Urinary bladder (tissue), 3 donors: ENCODE measurements at regions not wholly inside any gene's neighbourhood (a gene's known extent, or its start where the extent isn't known, plus 50 kb on each side); places are given as distances from the start of the nearest gene placed in this dataset.

ENCODE experiments used
- DNase-seq: peaks from one replicate; pipeline ENCODE4 v3.0.0-alpha.2; 2015; ENCODE audit errors: extremely low spot score
- H3K27ac ChIP-seq: one replicate; pipeline ENCODE4 v1.5.1; 2013; ENCODE audit warnings: low read depth, mild to moderate bottlenecking, moderate library complexity
- H3K36me3 ChIP-seq: one replicate; pipeline ENCODE4 v1.6.1; 2013; ENCODE audit warnings: mild to moderate bottlenecking, moderate library complexity; ENCODE audit not compliant: insufficient read depth
- H3K4me1 ChIP-seq: one replicate; pipeline ENCODE4 v1.6.1; 2013; ENCODE audit warnings: mild to moderate bottlenecking, moderate library complexity; ENCODE audit not compliant: insufficient read depth
- H3K4me3 ChIP-seq: one replicate; pipeline ENCODE4 v1.5.1; 2013; ENCODE audit warnings: low read depth, low read length
- WGBS: extraction: QIAGEN DNeasy Blood & Tissue Kit; methylation state at CpG from one replicate; pipeline ENCODE4 v1.1.7; 2013; 5-methylcytosine and 5-hydroxymethylcytosine counted together
- donor health status: healthy with polysubstance abuse.
- donor health status: healthy.

GRCh38 chr10:131844529-131845084 lies 56.2 kb upstream of the PPP2R2D start:
- no peak for DNase-seq
- Histone ChIP-seq H3K27ac (no peak overlapping the region), H3K36me3 (no peaks in the 10 kb centered on the region), H3K4me3 (no peak overlapping the region), H3K4me1 (no peaks in the 10 kb centered on the region)
- 86% methylated on average over 22 of the region's 22 CpGs for WGBS

GRCh38 chr10:131845505-131846239 lies 55.1 kb upstream of the PPP2R2D start:
- Histone ChIP-seq H3K4me3 (no peak overlapping the region), H3K36me3 (no peaks in the 10 kb centered on the region), H3K4me1 (no peaks in the 10 kb centered on the region), H3K27ac (no peak overlapping the region)
- WGBS, result 84% methylated on average over 26 of the region's 26 CpGs
- no peak for DNase-seq

GRCh38 chr10:131846240-131847101 lies 54.3 kb upstream of the PPP2R2D start:
- 68% methylated on average over 26 of the region's 26 CpGs for WGBS
- no peak for DNase-seq

GRCh38 chr10:131847241-131847783 lies 53.5 kb upstream of the PPP2R2D start:
- Histone ChIP-seq H3K4me1 (no peaks in the 10 kb centered on the region), H3K36me3 (no peaks in the 10 kb centered on the region), H3K27ac (no peak overlapping the region), H3K4me3 (no peak overlapping the region)
- no peak for DNase-seq
- 67% methylated on average over 25 of the region's 25 CpGs for WGBS

More at GRCh38 chr10:131846240-131847101, 54.3 kb upstream of the PPP2R2D start:
- Histone ChIP-seq H3K4me1 (no peaks in the 10 kb centered on the region), H3K36me3 (no peaks in the 10 kb centered on the region), H3K27ac (no peak overlapping the region), H3K4me3 (no peak overlapping the region)

GRCh38 chr10:131848296-131848695 lies 52.5 kb upstream of the PPP2R2D start:
- no peak for DNase-seq
- H3K27ac ChIP-seq, result no peak overlapping the region
- no peaks in the 10 kb centered on the region for H3K36me3 ChIP-seq
- H3K4me3 ChIP-seq, result no peak overlapping the region
- WGBS, result 83% methylated on average over 11 of the region's 11 CpGs
- no peaks in the 10 kb centered on the region for H3K4me1 ChIP-seq

GRCh38 chr10:131848741-131849590 lies 51.8 kb upstream of the PPP2R2D start:
- Histone ChIP-seq H3K27ac (no peak overlapping the region), H3K36me3 (no peaks in the 10 kb centered on the region), H3K4me3 (no peak overlapping the region), H3K4me1 (no peaks in the 10 kb centered on the region)
- 86% methylated on average over 39 of the region's 39 CpGs for WGBS
- no peak for DNase-seq

- Histone ChIP-seq H3K36me3 (no peaks in the 10 kb centered on the region), H3K27ac (no peak overlapping the region), H3K4me1 (no peaks in the 10 kb centered on the region), H3K4me3 (no peak overlapping the region)
- 75% methylated on average over 29 of the region's 29 CpGs for WGBS
- DNase-seq, result no peak
Observed at GRCh38 chr10:131849591-131850382, 51.0 kb upstream of the PPP2R2D start.

GRCh38 chr10:131850383-131850870 lies 50.4 kb upstream of the PPP2R2D start:
- 59% methylated on average over 6 of the region's 6 CpGs for WGBS
- no peaks in the 10 kb centered on the region for H3K36me3 ChIP-seq
- no peaks in the 10 kb centered on the region for H3K4me1 ChIP-seq
- H3K4me3 ChIP-seq, result no peak overlapping the region
- no peak for DNase-seq
- no peak overlapping the region for H3K27ac ChIP-seq
